GM19463 (cell line): ENCODE measurements at regions not wholly inside any gene's neighbourhood (a gene's known extent, or its start where the extent isn't known, plus 50 kb on each side); places are given as distances from the start of the nearest gene placed in this dataset.

ENCODE experiments used
- ATAC-seq: cut with Tn5 transposase; IDR thresholded peaks from one replicate; pipeline ENCODE4 v1.9.1; 2021; ENCODE audit warnings: mild to moderate bottlenecking, moderate library complexity; ENCODE audit not compliant: unreplicated experiment

DNA sequence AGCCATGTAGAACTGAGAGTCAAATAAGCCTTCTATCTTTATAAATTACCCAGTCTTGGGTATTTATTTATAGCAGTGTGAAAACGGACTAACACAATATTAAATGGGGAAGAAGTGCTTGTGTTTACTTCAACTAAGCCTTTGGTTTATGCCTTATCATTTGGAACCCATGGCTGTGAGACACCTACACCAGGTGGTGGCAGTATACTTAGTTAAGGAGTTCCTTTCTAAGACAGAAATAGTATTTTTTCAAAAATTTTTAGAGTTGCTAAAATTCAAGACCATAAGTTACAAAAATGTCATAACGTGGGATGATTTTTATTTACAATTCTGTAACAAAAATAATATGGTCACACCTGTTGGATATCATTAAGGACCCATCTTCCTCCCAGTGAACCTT is 354.5 kb upstream of the SOX14 start:
- no peak for ATAC-seq

DNA sequence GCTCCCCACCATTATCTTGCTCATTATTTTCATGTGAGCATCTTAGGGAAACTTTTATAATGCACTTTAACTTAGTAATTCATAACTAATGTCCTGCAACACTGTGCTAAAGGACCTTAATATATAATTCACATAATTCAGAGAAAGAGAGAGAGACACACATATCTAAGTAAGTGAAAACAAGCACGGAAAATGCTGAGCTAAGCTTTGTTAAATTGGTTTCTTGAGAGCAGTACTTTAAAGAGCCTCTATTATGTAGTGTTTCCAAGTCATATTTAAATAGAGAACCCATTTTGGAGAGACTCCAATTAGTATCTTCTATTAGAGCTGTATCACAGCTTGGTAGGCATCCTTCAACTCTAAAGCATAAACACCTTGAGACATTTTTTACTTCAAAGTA is 354.1 kb upstream of the SOX14 start:
- no peak for ATAC-seq

DNA sequence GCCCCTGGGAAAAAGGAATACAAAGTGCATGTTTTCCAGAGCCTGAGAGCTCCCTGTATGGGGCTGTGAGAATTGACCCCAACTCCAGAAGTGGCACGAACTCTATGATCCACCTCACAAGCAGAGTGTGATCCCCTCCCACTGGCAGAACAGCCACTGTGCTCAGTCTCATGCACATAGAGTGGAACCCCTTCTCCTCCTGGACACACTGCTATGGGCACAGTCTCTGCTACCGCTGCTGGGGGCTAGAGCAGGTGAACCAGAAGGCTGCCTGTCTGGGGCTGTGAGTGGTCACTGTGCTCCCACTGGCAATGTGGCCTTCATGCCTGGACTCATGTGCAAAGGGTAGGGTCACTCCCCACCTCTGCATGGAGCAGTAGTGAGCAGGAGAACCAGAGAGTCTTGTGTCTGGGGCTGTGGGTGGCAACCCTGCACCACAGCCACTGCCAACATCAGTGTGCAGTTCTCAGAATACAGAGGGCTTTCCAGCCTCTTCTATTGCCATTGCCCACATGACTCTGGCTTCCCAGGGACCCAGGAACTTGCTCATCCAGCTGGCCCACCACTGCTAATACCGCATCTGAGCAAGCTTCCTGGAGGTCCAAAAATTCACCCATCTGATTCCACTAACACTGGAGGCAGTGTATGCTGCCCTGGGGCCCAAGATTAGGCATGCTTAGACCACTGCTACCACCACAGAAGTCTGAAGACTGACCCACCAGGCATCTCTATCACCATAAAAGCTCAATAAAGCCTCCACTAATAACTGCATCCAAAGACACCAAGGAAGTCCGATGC is 343.7 kb upstream of the SOX14 start:
- ATAC-seq: no peak

- no peak for ATAC-seq
Measured at GRCh38 chr3:137438561-137438960, 325.6 kb upstream of the SOX14 start.

DNA sequence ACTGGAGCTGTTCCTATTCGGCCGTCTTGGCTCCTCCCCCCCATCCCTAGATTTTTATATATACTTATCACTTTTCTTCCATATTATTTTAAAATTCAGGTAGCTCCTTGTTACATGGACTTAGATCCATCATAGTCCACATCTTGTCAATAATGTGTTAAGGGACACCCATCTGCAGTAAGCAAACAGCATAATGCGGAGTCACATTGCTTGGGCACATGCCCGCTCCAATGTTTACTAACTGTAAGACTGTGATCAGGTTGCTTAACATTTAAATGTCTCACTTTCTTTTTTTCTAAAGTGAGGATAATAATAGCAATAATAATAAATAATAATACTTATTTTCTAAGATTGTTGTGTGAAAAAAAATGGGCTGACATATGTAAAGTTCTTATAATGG is 303.2 kb upstream of the SOX14 start:
- ATAC-seq: no peak

DNA sequence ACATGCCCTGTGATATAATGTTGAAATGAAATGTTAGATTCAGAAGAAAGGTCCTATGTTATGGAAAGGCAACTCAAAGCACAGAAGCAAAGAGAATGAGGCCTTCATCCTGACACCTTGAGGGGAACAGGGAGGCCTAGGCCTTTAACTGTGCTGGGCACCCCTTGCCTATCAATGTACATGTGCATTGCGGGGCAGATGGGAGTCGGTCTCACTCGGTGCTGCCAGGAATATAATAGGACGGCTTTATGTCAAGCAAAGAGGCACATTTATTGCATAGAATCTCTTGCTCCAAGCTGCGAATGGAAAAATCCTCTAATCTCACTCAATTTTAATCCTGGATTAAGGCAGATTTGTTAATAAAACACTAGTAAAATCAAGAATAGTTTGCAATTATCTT is 301.0 kb upstream of the SOX14 start:
- ATAC-seq: no peak

- no peak for ATAC-seq
Measured at GRCh38 chr3:137464341-137464740, 299.8 kb upstream of the SOX14 start.

DNA sequence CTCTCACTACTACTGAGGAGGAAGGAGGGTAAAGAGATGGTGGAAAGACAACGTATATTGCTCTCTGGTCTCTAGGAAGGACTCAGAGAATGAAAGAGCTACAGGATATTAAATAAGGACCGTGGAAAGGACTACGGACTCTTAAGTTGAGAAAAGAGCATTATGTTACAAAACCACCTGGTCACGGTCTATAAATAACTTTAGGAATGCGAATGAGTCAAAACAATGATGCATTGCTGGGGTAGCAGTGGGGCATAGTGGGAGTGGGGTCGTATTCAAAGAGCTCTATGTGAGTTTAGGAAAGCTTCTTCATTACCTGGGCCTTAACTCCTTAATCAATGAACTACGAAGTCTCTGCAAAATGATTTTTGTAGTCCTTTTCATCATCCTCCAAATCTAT is 295.7 kb upstream of the SOX14 start:
- ATAC-seq: no peak

DNA sequence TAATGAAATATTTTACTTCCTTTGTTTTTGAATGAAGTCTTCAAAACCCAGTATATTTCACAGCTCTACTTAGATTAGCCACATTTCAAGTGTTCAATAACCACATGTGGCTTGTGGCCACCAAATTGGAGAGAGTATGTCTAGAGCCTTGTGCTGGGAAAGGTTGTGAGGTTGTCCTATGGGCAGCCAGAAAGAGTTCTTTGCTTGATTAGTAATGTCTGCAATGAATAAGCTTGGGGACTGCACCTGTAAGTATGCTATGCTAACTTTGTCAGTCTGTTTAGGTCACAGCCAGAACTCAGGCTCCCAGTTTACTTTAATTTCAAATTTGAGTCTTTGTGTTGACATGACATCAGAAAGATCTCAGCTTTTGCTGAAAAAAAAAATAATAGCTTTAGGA is 294.9 kb upstream of the SOX14 start:
- no peak for ATAC-seq

GRCh38 chr3:137471130-137471529 is 293.0 kb upstream of the SOX14 start:
- peak; percentile 66 for ATAC-seq

- no peak for ATAC-seq
Measured at GRCh38 chr3:137471558-137472204, 292.4 kb upstream of the SOX14 start.

DNA sequence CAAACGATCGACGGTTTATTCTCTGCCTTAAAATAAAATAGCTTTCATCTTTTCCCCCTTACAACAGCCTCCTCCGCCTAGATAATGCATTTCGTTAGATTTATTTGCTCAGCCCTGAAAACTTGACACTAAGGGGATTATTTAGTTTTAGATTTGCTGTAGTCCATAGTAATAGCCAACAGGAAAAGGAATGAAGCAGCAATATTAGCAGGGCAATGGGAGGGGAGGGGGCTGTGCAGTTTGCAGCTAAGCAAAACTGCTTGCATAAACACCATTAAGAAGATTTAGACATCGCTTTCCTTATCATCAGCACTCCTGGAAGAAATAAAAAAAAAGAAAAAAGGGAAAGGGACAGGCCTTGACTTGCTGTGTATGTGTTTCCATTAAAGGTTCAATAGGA is 286.5 kb upstream of the SOX14 start:
- ATAC-seq: no peak

- ATAC-seq: no peak
Measured at GRCh38 chr3:137509354-137510045, 254.6 kb upstream of the SOX14 start.

GRCh38 chr3:137511655-137512054 is 252.5 kb upstream of the SOX14 start:
- ATAC-seq: no peak

- ATAC-seq: no peak
Measured at GRCh38 chr3:137514853-137515252, 249.3 kb upstream of the SOX14 start.

DNA sequence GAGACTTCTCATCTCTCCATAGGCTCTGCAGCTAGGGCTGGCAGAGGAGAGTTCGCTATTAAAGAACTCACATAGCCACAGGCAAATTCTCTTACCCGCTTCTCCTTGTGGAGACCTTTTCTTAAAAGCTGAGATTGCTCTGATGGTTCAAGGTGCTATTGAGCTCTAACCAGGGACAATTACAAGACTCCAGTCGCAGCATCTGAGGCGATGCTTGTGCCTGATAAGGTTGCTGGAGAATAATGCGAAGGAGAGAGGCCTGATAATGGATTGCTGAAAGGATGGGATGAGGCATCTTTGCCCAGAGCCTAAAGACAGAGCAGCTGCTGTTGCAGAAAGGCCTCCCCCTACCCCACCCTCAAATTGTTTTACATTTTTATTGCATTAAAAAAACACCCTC is 244.5 kb upstream of the SOX14 start:
- ATAC-seq: no peak

GRCh38 chr3:137524751-137525150 is 239.4 kb upstream of the SOX14 start:
- no peak for ATAC-seq

- ATAC-seq: no peak
Measured at GRCh38 chr3:137525471-137525870, 238.6 kb upstream of the SOX14 start.

DNA sequence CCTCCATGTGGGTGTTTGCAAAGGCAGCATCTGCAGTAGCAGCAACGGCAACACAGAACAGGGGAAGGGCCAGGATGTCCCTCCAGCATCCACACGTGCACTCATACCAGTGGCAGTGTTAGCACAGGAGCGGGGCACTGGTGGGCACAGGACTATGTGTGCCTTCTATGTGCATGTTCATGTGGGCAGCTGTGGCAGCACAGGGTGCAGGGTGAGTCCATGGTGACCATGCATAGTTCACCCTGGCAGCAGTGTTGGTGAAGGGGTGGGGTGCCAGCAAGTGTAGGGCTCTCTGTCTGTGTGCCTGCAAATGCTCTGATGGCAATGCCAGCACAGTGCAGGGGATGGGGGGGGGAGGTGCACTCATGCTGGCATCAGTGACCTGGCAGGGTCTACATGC is 222.1 kb upstream of the SOX14 start:
- no peak for ATAC-seq

GRCh38 chr3:137554242-137554641 is 209.9 kb upstream of the SOX14 start:
- ATAC-seq: no peak

DNA sequence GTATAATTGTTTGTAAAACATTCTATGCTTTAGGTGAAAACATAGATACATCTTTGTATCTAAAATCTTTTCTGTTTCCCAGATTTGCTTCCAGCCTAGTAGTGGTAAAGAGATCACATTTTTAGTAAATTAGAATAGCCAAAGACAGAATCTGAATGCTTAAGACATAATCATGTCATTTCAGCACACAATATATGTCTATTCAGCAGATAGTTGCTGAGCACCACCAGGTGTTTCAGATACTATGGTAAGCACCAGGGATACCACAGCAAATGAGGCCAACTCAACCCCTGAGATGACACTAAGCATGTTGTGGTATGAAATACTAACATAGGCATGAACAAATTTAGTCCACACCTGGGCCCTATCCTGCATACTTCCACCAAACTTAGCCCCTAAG is 195.2 kb upstream of the SOX14 start:
- ATAC-seq: no peak

DNA sequence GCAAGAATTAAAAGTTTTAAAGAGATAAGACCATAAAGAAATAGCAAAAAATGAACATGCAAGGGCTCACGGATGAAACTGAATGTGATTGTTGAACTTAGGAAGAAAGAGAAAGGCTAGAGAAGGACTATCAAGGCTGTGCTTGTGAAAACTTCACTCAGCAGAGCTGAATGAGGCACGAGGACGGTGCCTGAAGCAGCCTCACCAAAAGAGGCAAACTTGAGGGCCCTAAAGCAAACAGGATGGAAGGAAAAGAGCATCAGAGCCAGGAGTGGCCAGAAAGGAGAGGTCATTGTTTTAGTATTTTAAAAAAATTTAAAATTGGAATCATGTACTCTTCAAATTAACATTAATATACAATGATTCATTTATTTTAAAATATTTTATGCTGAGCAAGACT is 191.2 kb upstream of the SOX14 start:
- no peak for ATAC-seq
